ENCODE measurements at regions not wholly inside any gene's neighbourhood (a gene's known extent, or its start where the extent isn't known, plus 50 kb on each side); places are given as distances from the start of the nearest gene placed in this dataset.

DNA sequence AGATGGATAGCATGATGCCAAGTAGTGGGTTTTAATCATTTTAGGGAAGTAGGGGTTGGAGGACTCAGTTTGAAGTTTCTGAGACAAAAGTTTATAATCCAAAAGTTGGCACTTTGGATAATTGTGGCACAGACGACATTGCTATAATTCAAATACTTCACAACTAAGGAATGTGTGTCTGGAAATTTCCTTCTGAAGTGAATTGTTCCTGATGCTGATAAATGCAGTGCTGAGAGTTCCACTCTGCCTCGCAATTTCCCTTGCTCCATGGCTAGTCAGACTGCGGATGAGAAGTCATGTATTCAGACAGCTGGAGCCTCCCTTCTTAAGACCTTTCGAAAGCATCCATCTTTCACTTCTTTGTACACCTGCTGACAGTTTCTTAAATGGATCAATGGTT lies 393.3 kb upstream of the PRICKLE1 start:
- DNase-seq (ENCODE audit: low spot score), result no peak
- H3K4me1 Mint-ChIP-seq, result peaks cover 23% of the 10 kb centered on the region
- no peak overlapping the region for H3K4me3 Mint-ChIP-seq
- H3K27me3 Mint-ChIP-seq (ENCODE audit: insufficient read depth, low read depth), result peaks cover 2% of the 10 kb centered on the region
- Histone ChIP-seq H3K79me2 (ENCODE audit: low read depth) (no peaks in the 10 kb centered on the region), H3K9ac (no peak overlapping the region), H2AFZ (replicated peaks) (no peak overlapping the region), H3K4me1 (peaks cover 33% of the 10 kb centered on the region), H3K27ac (no peak overlapping the region), H3K4me2 (no peak overlapping the region), H3K27me3 (no peaks in the 10 kb centered on the region), H3F3A (ENCODE audit: low read depth) (peaks cover 28% of the 10 kb centered on the region), H3K4me3 (no peak overlapping the region), H3K36me3 (no peaks in the 10 kb centered on the region), H4K20me1 (ENCODE audit: low read depth) (no peaks in the 10 kb centered on the region), H3K9me3 (ENCODE audit: low read depth) (no peaks in the 10 kb centered on the region)
- no peaks in the 10 kb centered on the region for H3K36me3 Mint-ChIP-seq
- H3K27ac Mint-ChIP-seq, result no peak overlapping the region
- TF ChIP-seq EZH2 (IDR thresholded peaks at IDR 0.05), result no peak
- H3K9me3 Mint-ChIP-seq, result no peaks in the 10 kb centered on the region

DNA sequence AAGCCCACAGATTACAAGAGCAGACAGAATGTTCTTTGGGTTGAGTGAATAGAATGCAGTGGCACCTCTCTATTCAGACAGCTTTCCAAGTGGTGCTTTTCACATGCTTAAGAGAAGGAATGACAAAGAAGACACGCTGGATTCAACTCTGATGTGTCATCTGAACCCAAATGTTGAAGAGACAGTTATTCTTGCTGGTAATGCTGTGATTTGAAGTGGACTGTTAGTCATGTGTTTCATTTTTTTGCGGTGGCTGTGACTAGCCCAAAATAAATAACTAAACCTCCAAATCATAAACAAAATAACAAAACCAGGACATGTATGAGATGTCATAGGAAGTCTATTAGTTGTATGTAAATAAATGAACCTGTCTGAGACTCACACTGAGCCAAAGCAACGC lies 391.8 kb upstream of the PRICKLE1 start:
- H2AFZ ChIP-seq (replicated peaks), result no peak overlapping the region
- Mint-ChIP-seq H3K27me3 (ENCODE audit: insufficient read depth, low read depth) (peaks cover 2% of the 10 kb centered on the region), H3K36me3 (no peaks in the 10 kb centered on the region), H3K4me1 (peaks cover 21% of the 10 kb centered on the region), H3K4me3 (no peak overlapping the region), H3K9me3 (no peaks in the 10 kb centered on the region), H3K27ac (no peak overlapping the region)
- no peaks in the 10 kb centered on the region for H3K36me3 ChIP-seq
- H3K4me2 ChIP-seq, result no peak overlapping the region
- H3K27ac ChIP-seq, result no peak overlapping the region
- no peak overlapping the region for H3K4me3 ChIP-seq
- H3K4me1 ChIP-seq, result peaks cover 19% of the 10 kb centered on the region
- H3K27me3 ChIP-seq, result no peaks in the 10 kb centered on the region
- DNase-seq (ENCODE audit: low spot score), result peak; percentile 7
- no peaks in the 10 kb centered on the region for H4K20me1 ChIP-seq (ENCODE audit: low read depth)
- no peak overlapping the region for H3K9ac ChIP-seq
- peaks cover 16% of the 10 kb centered on the region for H3F3A ChIP-seq (ENCODE audit: low read depth)
- TF ChIP-seq EZH2phosphoT487 (IDR thresholded peaks at IDR 0.05), result no peak
- no peak for TF ChIP-seq EZH2 (IDR thresholded peaks at IDR 0.05)
- TF ChIP-seq, protein P1, sequence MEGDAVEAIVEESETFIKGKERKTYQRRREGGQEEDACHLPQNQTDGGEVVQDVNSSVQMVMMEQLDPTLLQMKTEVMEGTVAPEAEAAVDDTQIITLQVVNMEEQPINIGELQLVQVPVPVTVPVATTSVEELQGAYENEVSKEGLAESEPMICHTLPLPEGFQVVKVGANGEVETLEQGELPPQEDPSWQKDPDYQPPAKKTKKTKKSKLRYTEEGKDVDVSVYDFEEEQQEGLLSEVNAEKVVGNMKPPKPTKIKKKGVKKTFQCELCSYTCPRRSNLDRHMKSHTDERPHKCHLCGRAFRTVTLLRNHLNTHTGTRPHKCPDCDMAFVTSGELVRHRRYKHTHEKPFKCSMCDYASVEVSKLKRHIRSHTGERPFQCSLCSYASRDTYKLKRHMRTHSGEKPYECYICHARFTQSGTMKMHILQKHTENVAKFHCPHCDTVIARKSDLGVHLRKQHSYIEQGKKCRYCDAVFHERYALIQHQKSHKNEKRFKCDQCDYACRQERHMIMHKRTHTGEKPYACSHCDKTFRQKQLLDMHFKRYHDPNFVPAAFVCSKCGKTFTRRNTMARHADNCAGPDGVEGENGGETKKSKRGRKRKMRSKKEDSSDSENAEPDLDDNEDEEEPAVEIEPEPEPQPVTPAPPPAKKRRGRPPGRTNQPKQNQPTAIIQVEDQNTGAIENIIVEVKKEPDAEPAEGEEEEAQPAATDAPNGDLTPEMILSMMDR (IDR thresholded peaks at IDR 0.05), result no peak
- H3K79me2 ChIP-seq (ENCODE audit: low read depth), result no peaks in the 10 kb centered on the region
- H3K9me3 ChIP-seq (ENCODE audit: low read depth), result no peaks in the 10 kb centered on the region

DNA sequence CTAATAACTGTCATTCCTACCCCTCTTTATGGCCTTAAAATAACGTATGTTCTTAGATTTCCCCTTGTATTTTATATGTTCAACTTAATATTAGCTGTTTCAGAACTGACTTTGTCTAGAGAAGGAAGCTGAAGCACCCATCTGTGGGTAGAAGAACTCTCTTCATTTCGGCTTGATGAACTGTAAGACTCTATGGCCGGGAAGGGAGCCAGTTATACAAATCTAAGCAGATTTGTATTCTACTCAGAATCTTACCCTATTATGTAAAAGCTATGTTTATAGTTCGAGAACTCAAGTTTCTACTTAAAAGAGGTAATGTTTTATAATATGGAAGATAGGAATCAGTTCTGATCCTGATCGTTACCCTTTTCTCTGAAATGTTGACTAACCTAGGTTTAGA lies 390.9 kb upstream of the PRICKLE1 start:
- Mint-ChIP-seq H3K4me3 (no peak overlapping the region), H3K27ac (no peak overlapping the region), H3K9me3 (peaks cover 4% of the 10 kb centered on the region), H3K36me3 (no peaks in the 10 kb centered on the region), H3K4me1 (peaks cover 16% of the 10 kb centered on the region), H3K27me3 (ENCODE audit: insufficient read depth, low read depth) (peaks cover 2% of the 10 kb centered on the region)
- H2AFZ ChIP-seq (replicated peaks), result no peak overlapping the region
- peaks cover 6% of the 10 kb centered on the region for H3F3A ChIP-seq (ENCODE audit: low read depth)
- H3K27ac ChIP-seq, result no peak overlapping the region
- H3K4me3 ChIP-seq, result no peak overlapping the region
- H3K9me3 ChIP-seq (ENCODE audit: low read depth), result no peaks in the 10 kb centered on the region
- H3K4me2 ChIP-seq, result no peak overlapping the region
- no peaks in the 10 kb centered on the region for H3K79me2 ChIP-seq (ENCODE audit: low read depth)
- H3K4me1 ChIP-seq, result peaks cover 11% of the 10 kb centered on the region
- no peak for TF ChIP-seq EZH2 (IDR thresholded peaks at IDR 0.05)
- TF ChIP-seq, protein P1 (IDR thresholded peaks at IDR 0.05), result no peak
- no peak for TF ChIP-seq EZH2phosphoT487 (IDR thresholded peaks at IDR 0.05)
- no peak overlapping the region for H3K9ac ChIP-seq
- no peaks in the 10 kb centered on the region for H3K36me3 ChIP-seq
- no peak for DNase-seq (ENCODE audit: low spot score)
- no peaks in the 10 kb centered on the region for H4K20me1 ChIP-seq (ENCODE audit: low read depth)
- H3K27me3 ChIP-seq, result no peaks in the 10 kb centered on the region

DNA sequence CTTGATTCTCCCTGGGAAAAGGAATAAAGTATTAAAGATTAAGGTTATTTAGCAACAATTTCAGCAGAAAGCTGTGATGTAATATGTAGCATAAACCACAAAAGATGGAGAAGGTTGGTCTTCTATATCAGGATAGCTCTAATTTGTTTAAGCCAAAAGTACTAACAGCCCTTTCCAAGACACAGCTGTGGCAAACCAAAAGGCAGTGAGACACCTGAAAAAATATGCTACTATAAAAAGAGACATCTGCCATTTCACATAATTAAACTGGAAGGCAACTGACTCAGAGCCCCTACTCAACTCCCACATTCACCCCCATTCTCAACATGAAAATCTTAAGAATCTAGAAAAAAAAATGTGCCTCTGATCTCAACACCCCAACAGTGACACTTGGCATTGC lies 390.2 kb upstream of the PRICKLE1 start:
- Histone ChIP-seq H3K4me1 (peaks cover 4% of the 10 kb centered on the region), H3K4me2 (no peak overlapping the region), H3K36me3 (no peaks in the 10 kb centered on the region), H3K27ac (no peak overlapping the region), H2AFZ (replicated peaks) (no peak overlapping the region), H3K9me3 (ENCODE audit: low read depth) (no peaks in the 10 kb centered on the region), H3K27me3 (no peaks in the 10 kb centered on the region), H3F3A (ENCODE audit: low read depth) (no peaks in the 10 kb centered on the region), H3K9ac (no peak overlapping the region), H3K4me3 (no peak overlapping the region), H4K20me1 (ENCODE audit: low read depth) (no peaks in the 10 kb centered on the region), H3K79me2 (ENCODE audit: low read depth) (no peaks in the 10 kb centered on the region)
- no peak for DNase-seq (ENCODE audit: low spot score)
- peaks cover 9% of the 10 kb centered on the region for H3K9me3 Mint-ChIP-seq
- H3K27me3 Mint-ChIP-seq (ENCODE audit: insufficient read depth, low read depth), result peaks cover 2% of the 10 kb centered on the region
- no peak overlapping the region for H3K4me3 Mint-ChIP-seq
- TF ChIP-seq EZH2phosphoT487 (IDR thresholded peaks at IDR 0.05), result no peak
- TF ChIP-seq, protein P1 (IDR thresholded peaks at IDR 0.05), result no peak
- TF ChIP-seq EZH2 (IDR thresholded peaks at IDR 0.05), result no peak
- no peaks in the 10 kb centered on the region for H3K36me3 Mint-ChIP-seq
- H3K4me1 Mint-ChIP-seq, result peaks cover 14% of the 10 kb centered on the region
- H3K27ac Mint-ChIP-seq, result no peak overlapping the region
